Spinal cord (tissue), 9 donors: ENCODE measurements at regions not wholly inside any gene's neighbourhood (a gene's known extent, or its start where the extent isn't known, plus 50 kb on each side); places are given as distances from the start of the nearest gene placed in this dataset.
A peak's percentile ranks its signal among the peaks of the same experiment; 100 is the strongest.
"Not testable (repeated sequence)": the region's sequence is repeated elsewhere in the genome, so short reads cannot be mapped to it uniquely, and the experiment has no call there.

Experiments
- DNase-seq, 6 donors: peaks; one replicate each; pipeline versions ENCODE4 v3.0.0 to v3.0.0-alpha.2; 2013 to 2015; ENCODE audit warnings: low spot score in 6 of 6, low read depth in 4 of 6
- H3K27ac ChIP-seq: one replicate; pipeline ENCODE4 v1.5.1; 2013; ENCODE audit warnings: low read depth, low read length, control low read depth
- H3K27me3 ChIP-seq: one replicate; pipeline ENCODE4 v1.6.1; 2013; ENCODE audit warnings: low read length; ENCODE audit not compliant: control insufficient read depth, insufficient read depth
- H3K36me3 ChIP-seq: one replicate; pipeline ENCODE4 v1.6.1; 2013; ENCODE audit warnings: low read length; ENCODE audit not compliant: control insufficient read depth, insufficient read depth
- H3K4me1 ChIP-seq: one replicate; pipeline ENCODE4 v1.6.1; 2013; ENCODE audit warnings: low read length; ENCODE audit not compliant: control insufficient read depth, insufficient read depth
- H3K4me3 ChIP-seq: one replicate; pipeline ENCODE4 v1.5.1; 2013; ENCODE audit warnings: low read depth, low read length, control low read depth
- H3K9me3 ChIP-seq: one replicate; pipeline ENCODE4 v1.6.1; 2013; ENCODE audit warnings: low read length; ENCODE audit not compliant: control insufficient read depth, insufficient read depth
- WGBS: methylation state at CpG from one replicate; pipeline ENCODE4 v1.1.5; 2013; ENCODE audit warnings: missing lambda C conversion rate; ENCODE audit not compliant: insufficient coverage; 5-methylcytosine and 5-hydroxymethylcytosine counted together
- donor health status: healthy.

DNA sequence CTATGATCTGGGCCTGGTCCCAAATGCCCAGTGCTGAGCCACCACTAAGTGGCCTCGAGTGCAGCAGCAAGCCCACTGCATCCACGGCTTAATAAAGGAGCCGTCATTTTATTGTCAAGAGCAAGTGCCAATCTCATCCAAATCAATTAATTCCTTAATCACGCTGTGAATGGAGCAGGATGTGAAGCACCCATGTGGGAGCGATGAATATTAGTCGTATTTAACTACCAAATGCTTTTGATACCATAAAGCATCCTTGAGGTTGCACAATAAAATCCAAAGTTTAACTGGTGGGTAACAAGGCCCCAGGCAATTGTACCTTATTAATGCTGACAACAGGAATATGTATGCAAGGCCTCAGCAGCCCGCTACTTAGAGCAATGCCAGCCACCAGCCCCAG lies 226.0 kb upstream of the C16orf82 start:
- 63% methylated on average over 4 of the region's 7 CpGs for WGBS
- no peak overlapping the region for H3K27ac ChIP-seq
- peak in 3 of 6 donors; percentile 7 to 93 (median 42) for DNase-seq

GRCh38 chr16:26856271-26856670 lies 210.5 kb upstream of the C16orf82 start:
- Histone ChIP-seq H3K27ac (no peak overlapping the region), H3K27me3 (no peaks in the 10 kb centered on the region), H3K36me3 (no peaks in the 10 kb centered on the region), H3K9me3 (no peaks in the 10 kb centered on the region), H3K4me3 (no peak overlapping the region), H3K4me1 (no peaks in the 10 kb centered on the region)
- DNase-seq, result no peak
- 98% methylated on average over 4 of the region's 4 CpGs for WGBS

More for the DNA sequence above, 226.0 kb upstream of the C16orf82 start:
- no peaks in the 10 kb centered on the region for H3K27me3 ChIP-seq
- H3K4me1 ChIP-seq, result no peaks in the 10 kb centered on the region
- no peaks in the 10 kb centered on the region for H3K36me3 ChIP-seq
- H3K4me3 ChIP-seq, result no peak overlapping the region
- no peaks in the 10 kb centered on the region for H3K9me3 ChIP-seq

GRCh38 chr16:26856791-26857190 lies 209.9 kb upstream of the C16orf82 start:
- no peaks in the 10 kb centered on the region for H3K9me3 ChIP-seq
- WGBS, result no CpG with 5 or more reads among the region's 5 CpGs
- DNase-seq, result no peak
- H3K36me3 ChIP-seq, result no peaks in the 10 kb centered on the region
- H3K27me3 ChIP-seq, result no peaks in the 10 kb centered on the region
- H3K4me3 ChIP-seq, result no peak overlapping the region
- no peaks in the 10 kb centered on the region for H3K4me1 ChIP-seq
- H3K27ac ChIP-seq, result no peak overlapping the region

DNA sequence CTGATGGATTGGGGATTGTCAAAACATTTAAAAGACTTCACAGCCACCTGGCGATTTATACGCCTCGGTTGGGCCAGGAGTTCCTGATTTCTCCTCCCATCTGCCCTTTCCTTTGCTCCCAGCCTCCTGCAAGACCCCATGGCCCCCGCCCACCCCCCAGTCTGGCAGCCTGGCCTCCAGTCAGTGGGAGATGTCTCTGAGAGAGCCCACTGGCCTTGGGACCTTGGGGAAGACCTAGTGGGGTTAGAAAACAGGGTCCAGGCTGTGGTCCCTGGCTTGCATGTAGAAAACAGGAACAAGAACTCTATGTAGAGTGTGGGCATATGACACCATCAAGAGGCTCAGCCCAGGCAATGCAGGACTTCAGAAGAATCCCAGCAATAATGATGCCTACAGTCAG lies 209.4 kb upstream of the C16orf82 start:
- H3K27me3 ChIP-seq, result no peaks in the 10 kb centered on the region
- H3K36me3 ChIP-seq, result no peaks in the 10 kb centered on the region
- no peak for DNase-seq
- H3K4me1 ChIP-seq, result no peaks in the 10 kb centered on the region
- no peak overlapping the region for H3K4me3 ChIP-seq
- WGBS, result no CpG with 5 or more reads among the region's 4 CpGs
- H3K27ac ChIP-seq, result no peak overlapping the region
- H3K9me3 ChIP-seq, result no peaks in the 10 kb centered on the region

DNA sequence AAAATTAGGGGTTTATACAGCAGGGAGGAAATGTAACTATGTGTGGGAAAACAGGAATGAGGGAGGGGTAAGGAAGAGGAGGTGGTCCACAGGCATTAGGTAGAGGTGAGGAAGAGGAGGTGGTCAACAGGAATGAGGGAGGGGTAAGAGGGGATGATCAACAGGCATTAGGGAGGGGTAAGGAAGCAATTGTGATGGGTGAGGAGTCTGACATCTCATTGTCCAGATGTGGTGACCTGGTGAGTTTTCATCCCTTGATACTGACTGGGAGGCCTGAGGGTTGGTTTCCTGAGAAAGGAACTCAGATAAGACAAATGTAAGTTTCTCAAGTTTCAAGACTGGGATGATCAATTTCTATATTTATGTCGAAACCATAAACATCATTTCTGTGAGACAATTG lies 206.2 kb upstream of the C16orf82 start:
- DNase-seq, result no peak
- Histone ChIP-seq H3K27ac (no peak overlapping the region), H3K9me3 (no peaks in the 10 kb centered on the region), H3K36me3 (no peaks in the 10 kb centered on the region), H3K4me3 (no peak overlapping the region), H3K27me3 (no peaks in the 10 kb centered on the region), H3K4me1 (peaks cover 3% of the 10 kb centered on the region)
- WGBS, result no CpG with 5 or more reads among the region's 1 CpG

- no peaks in the 10 kb centered on the region for H3K9me3 ChIP-seq
- H3K27me3 ChIP-seq, result no peaks in the 10 kb centered on the region
- peak in 3 of 6 donors; percentile 20 to 69 (median 68) for DNase-seq
- H3K36me3 ChIP-seq, result no peaks in the 10 kb centered on the region
- no peak overlapping the region for H3K4me3 ChIP-seq
- peaks cover 8% of the 10 kb centered on the region for H3K4me1 ChIP-seq
- H3K27ac ChIP-seq, result no peak overlapping the region
- 54% methylated on average over 3 of the region's 3 CpGs for WGBS
Measured at GRCh38 chr16:26863931-26864330, 202.8 kb upstream of the C16orf82 start.

- H3K4me1 ChIP-seq, H3K27ac ChIP-seq, DNase-seq, H3K9me3 ChIP-seq, H3K36me3 ChIP-seq, H3K4me3 ChIP-seq, H3K27me3 ChIP-seq: not testable (repeated sequence)
- WGBS, result no CpG with 5 or more reads among the region's 5 CpGs
Measured at GRCh38 chr16:26874318-26874717, 192.4 kb upstream of the C16orf82 start.

GRCh38 chr16:26877421-26877820 lies 189.3 kb upstream of the C16orf82 start:
- Histone ChIP-seq H3K27me3 (no peaks in the 10 kb centered on the region), H3K4me3 (no peak overlapping the region), H3K9me3 (no peaks in the 10 kb centered on the region), H3K36me3 (no peaks in the 10 kb centered on the region), H3K4me1 (peaks cover 3% of the 10 kb centered on the region), H3K27ac (no peak overlapping the region)
- DNase-seq, result no peak
- WGBS, result 93% methylated on average over 2 of the region's 3 CpGs

DNA sequence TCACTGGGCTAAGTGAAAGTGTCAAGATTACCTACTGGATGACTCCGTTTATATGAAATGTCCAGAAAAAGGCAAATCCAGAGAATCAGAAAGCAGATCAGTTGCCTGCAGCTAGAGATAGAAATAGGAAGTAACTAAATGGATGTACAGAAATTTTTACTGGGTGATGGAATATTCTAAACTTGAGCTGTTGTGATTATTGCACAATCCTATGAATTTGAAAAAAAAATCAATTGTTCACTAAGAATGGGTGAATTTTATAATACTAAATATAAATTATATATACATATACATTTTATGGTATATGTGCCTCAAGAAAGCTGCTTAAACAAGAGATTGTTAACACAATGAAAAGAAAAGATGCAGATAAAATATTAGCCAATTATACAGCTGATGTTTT lies 181.1 kb upstream of the C16orf82 start:
- Histone ChIP-seq H3K27ac (no peak overlapping the region), H3K9me3 (peaks cover 2% of the 10 kb centered on the region), H3K4me1 (no peaks in the 10 kb centered on the region), H3K27me3 (no peaks in the 10 kb centered on the region), H3K36me3 (no peaks in the 10 kb centered on the region), H3K4me3 (no peak overlapping the region)
- DNase-seq, result no peak
- 91% methylated on average over 1 of the region's 1 CpG for WGBS

DNA sequence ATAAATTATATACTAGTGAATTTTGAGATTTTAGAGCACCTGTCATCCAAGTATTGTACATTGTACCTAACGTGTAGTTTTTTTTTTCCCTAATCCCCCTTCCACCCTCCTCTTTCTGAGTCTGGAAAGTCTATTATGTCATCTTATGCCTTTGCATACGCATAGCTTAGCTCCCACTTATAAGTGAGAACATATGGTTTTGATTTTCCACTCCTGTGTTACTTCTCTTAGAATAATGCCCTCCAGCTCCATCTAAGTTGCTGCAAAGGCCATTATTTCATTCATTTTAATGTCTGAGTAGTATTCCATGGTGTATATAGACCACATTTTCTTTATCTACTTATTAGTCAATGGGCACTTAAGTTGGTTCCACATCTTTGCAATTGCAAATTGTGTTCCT lies 177.0 kb upstream of the C16orf82 start:
- H3K4me3 ChIP-seq, result no peak overlapping the region
- no peaks in the 10 kb centered on the region for H3K36me3 ChIP-seq
- H3K9me3 ChIP-seq, result peaks cover 2% of the 10 kb centered on the region
- DNase-seq, result no peak
- no CpG with 5 or more reads among the region's 2 CpGs for WGBS
- H3K27me3 ChIP-seq, result no peaks in the 10 kb centered on the region
- H3K4me1 ChIP-seq, result no peaks in the 10 kb centered on the region
- H3K27ac ChIP-seq, result no peak overlapping the region
